VCaP (cell line): ENCODE measurements at regions not wholly inside any gene's neighbourhood (a gene's known extent, or its start where the extent isn't known, plus 50 kb on each side); places are given as distances from the start of the nearest gene placed in this dataset.

Experiments
- H3K27ac ChIP-seq: fragments of 450-650 bp; 2 replicates; pipeline ENCODE4 v1.5.1; 2017
- TF ChIP-seq, protein P1 (sequence below): fragments of 450-650 bp; conservative IDR thresholded peaks from 2 replicates; pipeline ENCODE4 v1.5.1; 2017; ENCODE audit warnings: mild to moderate bottlenecking, moderate library complexity

DNA sequence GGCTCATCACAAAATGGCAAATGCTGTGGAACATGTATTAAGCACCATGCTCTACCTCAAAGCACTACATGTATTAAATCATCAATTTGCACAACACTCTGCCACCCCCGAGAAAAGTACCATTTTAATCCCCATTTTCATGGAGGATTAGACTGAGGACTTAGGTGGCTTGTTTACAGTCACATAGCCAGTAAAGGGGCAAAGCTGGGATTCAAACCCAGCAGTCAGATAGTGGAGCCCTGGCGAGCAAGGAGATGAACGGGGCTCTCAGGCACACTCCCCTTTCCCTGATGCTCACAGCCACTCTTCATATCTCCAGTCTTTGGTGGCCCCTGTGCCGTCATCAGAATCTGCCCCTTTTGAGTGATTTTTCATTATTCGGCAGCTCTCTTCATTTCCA lies 262.9 kb downstream of the DIRAS2 start:
- TF ChIP-seq, protein P1, sequence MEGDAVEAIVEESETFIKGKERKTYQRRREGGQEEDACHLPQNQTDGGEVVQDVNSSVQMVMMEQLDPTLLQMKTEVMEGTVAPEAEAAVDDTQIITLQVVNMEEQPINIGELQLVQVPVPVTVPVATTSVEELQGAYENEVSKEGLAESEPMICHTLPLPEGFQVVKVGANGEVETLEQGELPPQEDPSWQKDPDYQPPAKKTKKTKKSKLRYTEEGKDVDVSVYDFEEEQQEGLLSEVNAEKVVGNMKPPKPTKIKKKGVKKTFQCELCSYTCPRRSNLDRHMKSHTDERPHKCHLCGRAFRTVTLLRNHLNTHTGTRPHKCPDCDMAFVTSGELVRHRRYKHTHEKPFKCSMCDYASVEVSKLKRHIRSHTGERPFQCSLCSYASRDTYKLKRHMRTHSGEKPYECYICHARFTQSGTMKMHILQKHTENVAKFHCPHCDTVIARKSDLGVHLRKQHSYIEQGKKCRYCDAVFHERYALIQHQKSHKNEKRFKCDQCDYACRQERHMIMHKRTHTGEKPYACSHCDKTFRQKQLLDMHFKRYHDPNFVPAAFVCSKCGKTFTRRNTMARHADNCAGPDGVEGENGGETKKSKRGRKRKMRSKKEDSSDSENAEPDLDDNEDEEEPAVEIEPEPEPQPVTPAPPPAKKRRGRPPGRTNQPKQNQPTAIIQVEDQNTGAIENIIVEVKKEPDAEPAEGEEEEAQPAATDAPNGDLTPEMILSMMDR = no peak
- H3K27ac ChIP-seq = no peak overlapping the region

DNA sequence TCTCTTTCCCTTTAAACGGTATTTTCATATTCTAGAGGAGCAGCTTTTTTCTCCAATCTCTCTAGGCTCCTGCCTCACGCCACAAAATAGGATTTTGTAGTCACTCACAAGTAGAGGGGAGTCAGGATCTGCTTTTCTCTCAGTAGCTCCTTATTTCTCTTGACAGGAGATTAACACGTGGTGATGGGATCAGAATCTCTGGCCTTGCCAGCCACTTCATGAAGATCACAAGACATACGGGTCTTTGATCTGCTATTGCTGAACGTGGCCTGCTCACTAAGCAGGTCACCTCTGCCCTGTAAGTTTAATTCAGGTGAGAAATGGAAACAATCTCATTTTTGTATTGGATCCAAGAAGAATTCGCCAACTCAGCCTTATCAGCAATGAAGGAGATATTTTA lies 257.5 kb downstream of the DIRAS2 start:
- TF ChIP-seq, protein P1 = no peak
- no peak overlapping the region for H3K27ac ChIP-seq

DNA sequence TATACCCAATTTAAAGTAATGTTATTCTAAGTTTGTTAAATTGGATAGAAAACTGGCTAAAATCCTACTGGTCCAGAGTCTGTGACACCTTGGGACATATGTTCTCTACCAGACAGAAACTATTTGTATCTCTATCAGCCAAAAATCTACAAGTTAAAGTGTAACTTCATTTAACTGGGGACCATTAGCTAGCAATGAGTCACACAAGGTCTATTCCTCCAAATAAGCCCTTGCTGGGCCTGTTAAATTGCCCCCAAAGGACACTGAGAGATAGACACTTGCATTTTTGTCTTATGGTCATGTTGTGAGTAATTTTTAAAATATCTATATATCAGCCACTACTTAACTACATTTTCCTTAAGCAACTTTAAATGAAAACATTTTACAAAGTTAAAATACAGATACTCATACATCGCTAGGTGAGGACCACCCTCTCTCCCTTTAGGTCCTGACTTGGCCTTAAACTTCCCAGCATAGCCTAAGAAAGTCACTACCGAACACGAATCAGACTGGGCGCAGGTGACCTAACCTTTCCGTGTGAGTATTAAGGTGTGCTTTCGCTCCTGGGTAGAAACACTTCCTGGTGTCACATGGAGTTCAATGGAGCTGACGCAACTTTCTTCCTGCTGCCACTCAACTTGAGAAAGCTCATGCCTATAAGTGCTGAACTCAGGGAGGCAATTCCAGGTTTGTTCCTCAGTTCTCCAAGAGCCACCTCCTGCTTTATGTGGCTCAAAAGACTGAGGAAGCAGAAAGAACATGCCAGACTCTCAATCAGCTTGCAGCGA lies 249.1 kb downstream of the DIRAS2 start:
- H3K27ac ChIP-seq = no peak overlapping the region
- TF ChIP-seq, protein P1 = no peak

DNA sequence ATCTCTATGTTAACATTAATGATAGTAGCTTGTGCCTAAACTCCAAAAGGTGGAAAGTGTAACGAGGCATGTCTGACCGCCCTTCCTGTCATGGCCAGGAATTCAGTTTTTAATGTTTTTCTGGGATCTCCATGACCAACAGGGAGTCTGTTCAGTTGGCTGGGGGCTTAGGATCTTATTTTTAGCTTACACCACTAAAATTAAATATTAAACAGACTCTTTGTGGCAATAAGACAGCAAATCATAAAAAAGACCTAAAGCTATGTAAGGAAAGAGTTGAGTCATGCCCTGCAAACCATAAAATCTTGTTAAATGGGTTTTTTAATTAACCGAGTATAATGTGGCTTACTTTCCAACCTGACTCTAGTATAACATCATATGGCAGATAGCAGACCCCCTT lies 247.8 kb downstream of the DIRAS2 start:
- TF ChIP-seq, protein P1 = no peak
- H3K27ac ChIP-seq = no peak overlapping the region

DNA sequence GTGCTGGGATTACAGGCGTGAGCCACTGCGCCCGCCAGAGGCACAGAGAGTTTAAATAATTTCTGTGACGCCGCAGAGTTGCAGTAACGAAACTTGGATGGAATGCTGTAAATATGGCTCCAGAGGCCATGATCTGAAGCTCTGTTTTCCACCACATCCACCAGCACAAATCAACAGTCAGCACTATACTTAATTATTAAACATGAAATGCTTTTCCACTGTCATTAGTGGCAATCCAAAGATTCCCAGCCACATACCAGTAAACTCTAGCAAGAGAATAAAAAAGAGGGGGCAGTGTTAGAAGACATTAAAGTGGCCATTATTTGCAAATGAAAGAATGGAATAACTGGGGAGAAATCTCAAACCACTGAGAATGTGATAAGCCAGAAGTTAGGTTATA lies 242.5 kb downstream of the DIRAS2 start:
- TF ChIP-seq, protein P1 = no peak
- H3K27ac ChIP-seq = no peak overlapping the region

DNA sequence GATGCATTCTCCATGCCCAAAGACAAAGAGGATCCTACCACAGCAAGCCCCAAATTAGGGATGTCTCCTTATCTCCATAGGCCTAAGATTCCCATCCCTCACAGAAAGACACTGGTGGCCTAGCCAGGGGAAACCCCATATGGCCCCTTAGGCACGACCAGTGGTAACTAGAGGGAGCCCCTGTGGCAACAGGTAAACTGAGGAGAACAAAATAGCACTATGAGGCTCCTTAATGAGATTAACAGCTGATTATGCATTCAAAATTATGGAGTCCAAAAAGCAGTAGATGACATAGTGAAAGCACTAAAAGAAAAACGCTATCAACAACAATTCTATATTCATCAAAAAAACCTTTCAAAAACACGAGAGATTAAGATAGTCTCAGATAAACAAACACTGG lies 234.0 kb downstream of the DIRAS2 start:
- no peak overlapping the region for H3K27ac ChIP-seq
- TF ChIP-seq, protein P1 = no peak

DNA sequence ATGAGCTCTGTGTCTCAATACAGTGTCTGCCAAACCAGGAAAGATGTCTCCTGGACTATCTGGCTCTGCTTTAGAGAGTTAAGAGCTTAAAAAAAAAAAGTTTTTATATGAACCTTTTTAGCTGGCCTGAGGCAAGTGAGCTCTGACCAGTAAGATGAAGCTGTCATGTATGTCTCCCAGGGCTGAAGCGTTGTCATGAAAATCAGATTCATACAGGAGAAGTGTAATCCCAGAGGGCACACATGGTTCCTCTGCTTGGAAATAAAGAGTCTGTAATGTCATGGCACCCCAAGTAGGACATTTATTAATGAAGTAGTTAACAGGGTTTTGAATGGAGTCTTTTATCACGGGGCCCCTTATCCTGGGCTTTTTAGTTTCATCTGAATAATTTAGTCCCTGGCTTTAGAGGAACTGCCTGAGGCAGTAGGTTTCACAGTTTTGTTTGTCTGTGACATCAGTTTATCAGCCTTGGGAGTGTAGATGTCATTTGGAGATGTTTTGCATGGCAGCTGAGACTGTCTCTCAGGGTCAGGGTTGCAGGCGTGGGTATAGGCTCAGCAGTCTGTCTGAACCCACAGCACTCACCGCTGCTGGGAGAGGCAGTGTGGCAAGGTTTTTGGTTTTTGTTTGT lies 223.3 kb downstream of the DIRAS2 start:
- H3K27ac ChIP-seq = peak overlapping the region; percentile 58
- TF ChIP-seq, protein P1 = no peak
